ENCODE measurements at regions not wholly inside any gene's neighbourhood (a gene's known extent, or its start where the extent isn't known, plus 50 kb on each side); places are given as distances from the start of the nearest gene placed in this dataset.

GRCh38 chr13:82432949-82433348 lies 1449.3 kb downstream of the SLITRK1 start:
- DNase-seq (ENCODE audit: low spot score) = no peak

GRCh38 chr13:82412749-82413148 lies 1469.5 kb downstream of the SLITRK1 start:
- DNase-seq (ENCODE audit: low spot score) = no peak

- DNase-seq (ENCODE audit: low spot score) = no peak
These were observed 1475.0 kb downstream of the SLITRK1 start for GRCh38 chr13:82407321-82407720.

GRCh38 chr13:82374719-82375118 lies 1507.6 kb downstream of the SLITRK1 start:
- DNase-seq (ENCODE audit: low spot score) = no peak

GRCh38 chr13:82370316-82370715 lies 1512.0 kb downstream of the SLITRK1 start:
- no peak for DNase-seq (ENCODE audit: low spot score)

- no peak for DNase-seq (ENCODE audit: low spot score)
These were observed 1517.7 kb downstream of the SLITRK1 start for GRCh38 chr13:82364525-82364924.

GRCh38 chr13:82358284-82358683 lies 1524.0 kb downstream of the SLITRK1 start:
- no peak for DNase-seq (ENCODE audit: low spot score)

- no peak for DNase-seq (ENCODE audit: low spot score)
These were observed 1525.4 kb downstream of the SLITRK1 start for GRCh38 chr13:82356667-82357410.

- DNase-seq (ENCODE audit: low spot score) = no peak
These were observed 1537.4 kb downstream of the SLITRK1 start for GRCh38 chr13:82344867-82345266.

GRCh38 chr13:82341116-82341515 lies 1541.2 kb downstream of the SLITRK1 start:
- DNase-seq (ENCODE audit: low spot score) = no peak

- DNase-seq (ENCODE audit: low spot score) = no peak
These were observed 1551.8 kb downstream of the SLITRK1 start for GRCh38 chr13:82330499-82330898.

GRCh38 chr13:82323101-82323500 lies 1559.2 kb downstream of the SLITRK1 start:
- no peak for DNase-seq (ENCODE audit: low spot score)

- no peak for DNase-seq (ENCODE audit: low spot score)
These were observed 1576.7 kb downstream of the SLITRK1 start for GRCh38 chr13:82305588-82305987.

- DNase-seq (ENCODE audit: low spot score) = no peak
These were observed 1584.2 kb downstream of the SLITRK1 start for GRCh38 chr13:82298106-82298505.

GRCh38 chr13:82294226-82294625 lies 1588.0 kb downstream of the SLITRK1 start:
- DNase-seq (ENCODE audit: low spot score) = no peak

- DNase-seq (ENCODE audit: low spot score) = no peak
These were observed 1589.9 kb downstream of the SLITRK1 start for GRCh38 chr13:82292334-82292733.

- DNase-seq (ENCODE audit: low spot score) = no peak
These were observed 1590.4 kb downstream of the SLITRK1 start for GRCh38 chr13:82291852-82292251.

- no peak for DNase-seq (ENCODE audit: low spot score)
These were observed 1606.6 kb downstream of the SLITRK1 start for GRCh38 chr13:82275644-82276043.

GRCh38 chr13:82259284-82259683 lies 1623.0 kb downstream of the SLITRK1 start:
- DNase-seq (ENCODE audit: low spot score) = peak; percentile 85

GRCh38 chr13:82257790-82258507 lies 1624.3 kb downstream of the SLITRK1 start:
- peak; percentile 82 for DNase-seq (ENCODE audit: low spot score)

GRCh38 chr13:82248762-82249161 lies 1633.5 kb downstream of the SLITRK1 start:
- no peak for DNase-seq (ENCODE audit: low spot score)

GRCh38 chr13:82245860-82246259 lies 1636.4 kb downstream of the SLITRK1 start:
- DNase-seq (ENCODE audit: low spot score) = no peak

GRCh38 chr13:82224806-82225205 lies 1657.5 kb downstream of the SLITRK1 start:
- no peak for DNase-seq (ENCODE audit: low spot score)
